WTC11 (cell line): ENCODE measurements at regions not wholly inside any gene's neighbourhood (a gene's known extent, or its start where the extent isn't known, plus 50 kb on each side); places are given as distances from the start of the nearest gene placed in this dataset.
"Not testable (repeated sequence)": the region's sequence is repeated elsewhere in the genome, so short reads cannot be mapped to it uniquely, and the experiment has no call there.

Source experiments
- CBFB ChIP-seq: sonication (generic); formaldehyde crosslinking; IDR thresholded peaks from 2 replicates; pipeline ENCODE4 v1.8.1; 2022; ENCODE audit warnings: mild to moderate bottlenecking, low read depth, missing genetic modification reagents
- CREM ChIP-seq: sonication (generic); formaldehyde crosslinking; IDR thresholded peaks from 2 replicates; pipeline ENCODE4 v1.8.1; 2022; ENCODE audit warnings: mild to moderate bottlenecking, missing genetic modification reagents, moderate library complexity
- FOXP1 ChIP-seq: sonication (generic); formaldehyde crosslinking; IDR thresholded peaks from 2 replicates; pipeline ENCODE4 v1.8.0; 2022; ENCODE audit warnings: missing genetic modification reagents, mild to moderate bottlenecking, moderate library complexity, borderline replicate concordance
- ZNF138 ChIP-seq: sonication (generic); formaldehyde crosslinking; conservative IDR thresholded peaks from 2 replicates; pipeline ENCODE4 v1.8.1; 2022; ENCODE audit warnings: mild to moderate bottlenecking, moderate library complexity, missing genetic modification reagents
- TF ChIP-seq, protein P1 (sequence below): fragments of 200-600 bp; IDR thresholded peaks from 2 replicates; pipeline ENCODE4 v1.8.0; 2022; ENCODE audit warnings: antibody characterized with exemption
- TF ChIP-seq, protein P2 (sequence below): sonication (generic); formaldehyde crosslinking; IDR thresholded peaks from 2 replicates; pipeline ENCODE4 v1.8.1; 2023; ENCODE audit warnings: mild to moderate bottlenecking, missing genetic modification reagents, moderate library complexity

DNA sequence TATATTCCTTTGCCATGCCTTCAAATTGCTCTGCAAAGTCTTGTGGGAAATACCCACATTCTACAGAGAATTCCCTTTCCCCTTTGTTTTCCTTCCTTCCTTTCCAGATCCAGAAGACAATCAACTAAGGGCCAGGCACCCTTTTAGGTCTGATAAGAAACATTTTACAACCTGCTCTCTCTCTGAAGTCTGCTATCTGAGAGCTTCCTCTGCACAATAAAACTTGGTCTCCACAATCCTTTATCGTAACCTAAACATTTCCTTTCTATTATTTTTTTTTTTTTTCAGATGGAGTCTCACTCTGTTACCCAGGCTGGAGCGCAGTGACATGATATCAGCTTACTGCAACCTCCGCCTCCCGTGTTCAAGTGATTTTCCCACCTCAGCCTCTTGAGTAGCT lies 893.3 kb upstream of the NXPH2 start:
- TF ChIP-seq, protein P1, sequence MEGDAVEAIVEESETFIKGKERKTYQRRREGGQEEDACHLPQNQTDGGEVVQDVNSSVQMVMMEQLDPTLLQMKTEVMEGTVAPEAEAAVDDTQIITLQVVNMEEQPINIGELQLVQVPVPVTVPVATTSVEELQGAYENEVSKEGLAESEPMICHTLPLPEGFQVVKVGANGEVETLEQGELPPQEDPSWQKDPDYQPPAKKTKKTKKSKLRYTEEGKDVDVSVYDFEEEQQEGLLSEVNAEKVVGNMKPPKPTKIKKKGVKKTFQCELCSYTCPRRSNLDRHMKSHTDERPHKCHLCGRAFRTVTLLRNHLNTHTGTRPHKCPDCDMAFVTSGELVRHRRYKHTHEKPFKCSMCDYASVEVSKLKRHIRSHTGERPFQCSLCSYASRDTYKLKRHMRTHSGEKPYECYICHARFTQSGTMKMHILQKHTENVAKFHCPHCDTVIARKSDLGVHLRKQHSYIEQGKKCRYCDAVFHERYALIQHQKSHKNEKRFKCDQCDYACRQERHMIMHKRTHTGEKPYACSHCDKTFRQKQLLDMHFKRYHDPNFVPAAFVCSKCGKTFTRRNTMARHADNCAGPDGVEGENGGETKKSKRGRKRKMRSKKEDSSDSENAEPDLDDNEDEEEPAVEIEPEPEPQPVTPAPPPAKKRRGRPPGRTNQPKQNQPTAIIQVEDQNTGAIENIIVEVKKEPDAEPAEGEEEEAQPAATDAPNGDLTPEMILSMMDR = not testable (repeated sequence)
- not testable (repeated sequence) for TF ChIP-seq CBFB (CRISPR knock-in tag); FOXP1 (CRISPR knock-in tag); ZNF138 (CRISPR knock-in tag); CREM
- TF ChIP-seq, protein P2, sequence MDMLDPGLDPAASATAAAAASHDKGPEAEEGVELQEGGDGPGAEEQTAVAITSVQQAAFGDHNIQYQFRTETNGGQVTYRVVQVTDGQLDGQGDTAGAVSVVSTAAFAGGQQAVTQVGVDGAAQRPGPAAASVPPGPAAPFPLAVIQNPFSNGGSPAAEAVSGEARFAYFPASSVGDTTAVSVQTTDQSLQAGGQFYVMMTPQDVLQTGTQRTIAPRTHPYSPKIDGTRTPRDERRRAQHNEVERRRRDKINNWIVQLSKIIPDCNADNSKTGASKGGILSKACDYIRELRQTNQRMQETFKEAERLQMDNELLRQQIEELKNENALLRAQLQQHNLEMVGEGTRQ (CRISPR knock-in tag) = not testable (repeated sequence)
